ENCODE measurements at regions not wholly inside any gene's neighbourhood (a gene's known extent, or its start where the extent isn't known, plus 50 kb on each side); places are given as distances from the start of the nearest gene placed in this dataset.

DNA sequence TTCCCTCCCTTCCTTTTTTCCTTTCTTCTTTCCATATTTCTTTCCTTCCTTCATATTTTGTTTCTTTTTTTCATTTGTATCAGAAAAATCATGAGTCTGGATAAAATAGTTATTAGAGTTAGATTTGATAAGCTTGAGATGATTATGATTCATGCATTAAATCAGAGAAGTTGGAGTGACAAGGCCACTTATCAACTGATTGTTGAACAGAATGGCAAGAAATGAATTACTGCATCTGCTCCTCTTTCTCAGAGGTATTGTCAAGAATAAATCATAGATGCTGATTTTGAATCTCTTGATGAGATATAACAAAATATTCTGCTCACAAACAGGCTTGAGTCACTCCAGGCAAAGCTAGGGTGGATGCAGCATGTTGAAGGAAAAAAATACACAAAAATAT, 54.6 kb upstream of the ANO5 start:
- TF ChIP-seq, protein P1, sequence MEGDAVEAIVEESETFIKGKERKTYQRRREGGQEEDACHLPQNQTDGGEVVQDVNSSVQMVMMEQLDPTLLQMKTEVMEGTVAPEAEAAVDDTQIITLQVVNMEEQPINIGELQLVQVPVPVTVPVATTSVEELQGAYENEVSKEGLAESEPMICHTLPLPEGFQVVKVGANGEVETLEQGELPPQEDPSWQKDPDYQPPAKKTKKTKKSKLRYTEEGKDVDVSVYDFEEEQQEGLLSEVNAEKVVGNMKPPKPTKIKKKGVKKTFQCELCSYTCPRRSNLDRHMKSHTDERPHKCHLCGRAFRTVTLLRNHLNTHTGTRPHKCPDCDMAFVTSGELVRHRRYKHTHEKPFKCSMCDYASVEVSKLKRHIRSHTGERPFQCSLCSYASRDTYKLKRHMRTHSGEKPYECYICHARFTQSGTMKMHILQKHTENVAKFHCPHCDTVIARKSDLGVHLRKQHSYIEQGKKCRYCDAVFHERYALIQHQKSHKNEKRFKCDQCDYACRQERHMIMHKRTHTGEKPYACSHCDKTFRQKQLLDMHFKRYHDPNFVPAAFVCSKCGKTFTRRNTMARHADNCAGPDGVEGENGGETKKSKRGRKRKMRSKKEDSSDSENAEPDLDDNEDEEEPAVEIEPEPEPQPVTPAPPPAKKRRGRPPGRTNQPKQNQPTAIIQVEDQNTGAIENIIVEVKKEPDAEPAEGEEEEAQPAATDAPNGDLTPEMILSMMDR (IDR thresholded peaks at IDR 0.05; ENCODE audit: extremely low read depth in 1 of 2, insufficient read depth in 1 of 2, low read depth in 1 of 2, low read length in 2 of 2): no peak
- TF ChIP-seq POLR2A (IDR thresholded peaks at IDR 0.05; ENCODE audit: low read depth, low read length) (no peak), EZH2 (IDR thresholded peaks at IDR 0.05; ENCODE audit: borderline replicate concordance, low read depth, low read length, severe bottlenecking) (no peak), POLR2AphosphoS5 (IDR thresholded peaks at IDR 0.05; ENCODE audit: insufficient read depth, low read depth, low read length) (no peak)
- TF ChIP-seq, protein P2, sequence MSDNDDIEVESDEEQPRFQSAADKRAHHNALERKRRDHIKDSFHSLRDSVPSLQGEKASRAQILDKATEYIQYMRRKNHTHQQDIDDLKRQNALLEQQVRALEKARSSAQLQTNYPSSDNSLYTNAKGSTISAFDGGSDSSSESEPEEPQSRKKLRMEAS (IDR thresholded peaks at IDR 0.05; ENCODE audit: insufficient read depth, insufficient read length): no peak

Data from endothelial cell of umbilical vein (primary cell).